CD14-positive monocyte (primary cell): ENCODE measurements at regions not wholly inside any gene's neighbourhood (a gene's known extent, or its start where the extent isn't known, plus 50 kb on each side); places are given as distances from the start of the nearest gene placed in this dataset.

Experiments used
- DNase-seq, 3 donors: peaks; one replicate each; pipeline ENCODE4 v3.0.0-alpha.2; 2011 to 2022
- H2AFZ ChIP-seq: 2 replicates; pipeline ENCODE4 v1.6.0; 2012; ENCODE audit warnings: mild to moderate bottlenecking, low read depth, low read length, inconsistent platforms; ENCODE audit not compliant: insufficient read depth, poor library complexity, severe bottlenecking
- H3K27ac ChIP-seq, 2 donors: 1 replicate in 1 of 2; 2 replicates in 1 of 2; pipeline ENCODE4 v1.5.1; 2012 to 2013; ENCODE audit warnings: low read length in 2 of 2, control low read depth in 1 of 2, inconsistent platforms in 1 of 2, low read depth in 1 of 2, mild to moderate bottlenecking in 1 of 2
- H3K27me3 ChIP-seq, 2 donors: one replicate each; pipeline versions ENCODE4 v1.6.0 to v1.6.1; 2011 to 2013; ENCODE audit warnings: low read length in 2 of 2; ENCODE audit not compliant: control insufficient read depth in 2 of 2, insufficient read depth in 2 of 2
- H3K36me3 ChIP-seq, 2 donors: replicated peaks in 1 of 2; 1 replicate in 1 of 2; 2 replicates in 1 of 2; pipeline versions ENCODE4 v1.5.1 to v1.6.1; 2012 to 2013; ENCODE audit warnings: low read length in 2 of 2, control low read depth in 1 of 2, inconsistent platforms in 1 of 2, mild to moderate bottlenecking in 1 of 2; ENCODE audit not compliant: insufficient read depth in 2 of 2, control insufficient read depth in 1 of 2
- H3K4me1 ChIP-seq, 2 donors: 1 replicate in 1 of 2; 2 replicates in 1 of 2; pipeline versions ENCODE4 v1.5.1 to v1.6.1; 2012 to 2013; ENCODE audit warnings: low read length in 2 of 2, control low read depth in 1 of 2, inconsistent platforms in 1 of 2, mild to moderate bottlenecking in 1 of 2, moderate library complexity in 1 of 2; ENCODE audit not compliant: insufficient read depth in 2 of 2, control insufficient read depth in 1 of 2
- H3K4me2 ChIP-seq: replicated peaks from 2 replicates; pipeline ENCODE3; 2012; ENCODE audit warnings: low read length, moderate library complexity, mild to moderate bottlenecking; ENCODE audit not compliant: poor library complexity, severe bottlenecking; ENCODE audit errors: extremely low read depth
- H3K4me3 ChIP-seq, 3 experiments: fragments of 200-600 bp in 1 of 3; sonication (generic) in 1 of 3; replicated peaks in 1 of 3; 1 replicate in 2 of 3; 2 replicates in 1 of 3; pipeline ENCODE4 v1.5.1; 2011 to 2013; ENCODE audit warnings: low read length in 3 of 3, mild to moderate bottlenecking in 3 of 3, control low read depth in 2 of 3, low read depth in 2 of 3, inconsistent platforms in 1 of 3, moderate library complexity in 1 of 3
- H3K79me2 ChIP-seq: 2 replicates; pipeline ENCODE4 v1.6.0; 2012; ENCODE audit warnings: mild to moderate bottlenecking, control low read depth, inconsistent platforms, low read length, moderate library complexity; ENCODE audit not compliant: insufficient read depth
- H3K9ac ChIP-seq: 2 replicates; pipeline ENCODE4 v1.6.0; 2017; ENCODE audit warnings: low read length, mild to moderate bottlenecking; ENCODE audit not compliant: insufficient read depth, poor library complexity, severe bottlenecking
- H3K9me3 ChIP-seq, 2 donors: replicated peaks in 1 of 2; 1 replicate in 1 of 2; 2 replicates in 1 of 2; pipeline versions ENCODE4 v1.5.1 to v1.6.1; 2012 to 2013; ENCODE audit warnings: low read length in 2 of 2, control low read depth in 1 of 2; ENCODE audit not compliant: control insufficient read depth in 1 of 2, insufficient read depth in 1 of 2
- H4K20me1 ChIP-seq: 2 replicates; pipeline ENCODE4 v1.6.0; 2012; ENCODE audit warnings: mild to moderate bottlenecking, low read length, control low read depth, moderate library complexity; ENCODE audit not compliant: insufficient read depth
- H3K27ac Mint-ChIP-seq, 7 donors: one replicate each; pipeline ENCODE4 v1.8.0; 2020; ENCODE audit warnings: mild to moderate bottlenecking in 7 of 7, mixed read lengths in 7 of 7, moderate library complexity in 6 of 7, inconsistent platforms in 2 of 7
- H3K27me3 Mint-ChIP-seq, 3 donors: one replicate each; pipeline ENCODE4 v1.8.0; 2021 to 2022; ENCODE audit warnings: low read depth in 3 of 3, mild to moderate bottlenecking in 3 of 3, mixed read lengths in 3 of 3, moderate library complexity in 3 of 3, inconsistent platforms in 1 of 3
- H3K36me3 Mint-ChIP-seq, 2 donors: one replicate each; pipeline ENCODE4 v1.8.0; 2020; ENCODE audit warnings: mixed read lengths in 2 of 2, inconsistent platforms in 1 of 2, mild to moderate bottlenecking in 1 of 2
- H3K4me1 Mint-ChIP-seq: one replicate; pipeline ENCODE4 v1.8.0; 2020; ENCODE audit warnings: mild to moderate bottlenecking, mixed read lengths
- H3K4me3 Mint-ChIP-seq, 2 donors: one replicate each; pipeline ENCODE4 v1.8.0; 2020; ENCODE audit warnings: mild to moderate bottlenecking in 2 of 2, mixed read lengths in 2 of 2, moderate library complexity in 1 of 2
- H3K9me3 Mint-ChIP-seq, 7 donors: one replicate each; pipeline ENCODE4 v1.8.0; 2020 to 2022; ENCODE audit warnings: mixed read lengths in 7 of 7, mild to moderate bottlenecking in 6 of 7, moderate library complexity in 6 of 7, inconsistent platforms in 2 of 7
- WGBS: methylation state at CpG from one replicate; pipeline ENCODE4 v1.1.5; 2013; ENCODE audit warnings: missing lambda C conversion rate; ENCODE audit not compliant: insufficient coverage; 5-methylcytosine and 5-hydroxymethylcytosine counted together
- intact Hi-C, 2 donors: fragments of 100-400 bp; cut with micrococcal nuclease; formaldehyde crosslinking; loops; one replicate each; pipeline versions ENCODE4 v1.15.0 to v1.15.1; 2023
- TF ChIP-seq, protein P1 (sequence below): fragments of 200-600 bp; IDR thresholded peaks from one replicate; pipeline ENCODE4 v1.8.0; 2022; ENCODE audit warnings: antibody characterized with exemption, mild to moderate bottlenecking

DNA sequence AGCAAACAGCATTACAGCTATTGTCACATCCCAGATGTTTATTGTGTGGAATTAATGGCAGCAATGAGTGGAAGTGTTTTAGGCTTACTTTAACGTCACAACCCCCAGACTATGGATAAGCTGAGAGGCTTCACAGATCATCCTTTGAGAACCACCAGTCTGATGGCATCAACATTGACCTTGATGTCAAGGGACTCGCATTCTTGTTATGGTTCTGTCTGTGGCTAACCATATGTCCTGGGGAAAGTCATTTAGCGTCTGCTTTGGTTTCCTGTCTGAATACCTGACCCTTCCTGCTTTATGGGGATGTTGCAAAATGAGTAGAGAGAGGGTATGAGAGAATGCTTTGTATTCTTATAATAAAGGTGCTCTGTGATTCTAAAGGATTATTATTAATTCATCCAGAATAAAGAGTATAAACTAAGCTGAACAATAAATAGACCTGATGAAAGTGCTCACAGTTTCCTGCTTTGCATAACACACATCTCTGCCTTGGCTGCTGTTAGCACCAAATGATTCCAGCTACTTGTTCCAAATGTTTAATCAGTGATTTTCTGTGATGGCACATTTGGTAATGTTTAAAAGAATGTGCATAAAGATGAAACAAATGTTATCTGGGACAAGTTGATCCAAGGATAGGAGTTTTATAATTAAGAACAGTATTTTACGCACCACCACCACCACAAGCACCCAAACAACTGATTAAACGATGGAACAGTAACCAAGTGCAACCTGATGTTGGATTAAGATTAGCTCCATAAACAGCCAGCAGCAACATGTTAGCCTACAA, 116.9 kb upstream of the LRIG3 start:
- Histone ChIP-seq H3K4me3 (no peak overlapping the region), H3K9me3 (no peaks in the 10 kb centered on the region), H3K27ac (no peak overlapping the region), H2AFZ (no peak overlapping the region), H3K9ac (no peak overlapping the region), H3K4me2 (no peak overlapping the region), H4K20me1 (no peaks in the 10 kb centered on the region), H3K27me3 (no peaks in the 10 kb centered on the region), H3K79me2 (no peaks in the 10 kb centered on the region), H3K36me3 (no peaks in the 10 kb centered on the region), H3K4me1 (no peaks in the 10 kb centered on the region)
- intact Hi-C loops = no loop called here
- Mint-ChIP-seq H3K4me1 (no peaks in the 10 kb centered on the region), H3K27me3 (peaks cover 0 to 2% (median 0%) of the 10 kb centered on the region in 3 donors), H3K27ac (no peak overlapping the region), H3K9me3 (peaks cover 0 to 9% (median 3%) of the 10 kb centered on the region in 7 donors), H3K36me3 (no peaks in the 10 kb centered on the region), H3K4me3 (no peak overlapping the region)
- no peak for DNase-seq
- TF ChIP-seq, protein P1, sequence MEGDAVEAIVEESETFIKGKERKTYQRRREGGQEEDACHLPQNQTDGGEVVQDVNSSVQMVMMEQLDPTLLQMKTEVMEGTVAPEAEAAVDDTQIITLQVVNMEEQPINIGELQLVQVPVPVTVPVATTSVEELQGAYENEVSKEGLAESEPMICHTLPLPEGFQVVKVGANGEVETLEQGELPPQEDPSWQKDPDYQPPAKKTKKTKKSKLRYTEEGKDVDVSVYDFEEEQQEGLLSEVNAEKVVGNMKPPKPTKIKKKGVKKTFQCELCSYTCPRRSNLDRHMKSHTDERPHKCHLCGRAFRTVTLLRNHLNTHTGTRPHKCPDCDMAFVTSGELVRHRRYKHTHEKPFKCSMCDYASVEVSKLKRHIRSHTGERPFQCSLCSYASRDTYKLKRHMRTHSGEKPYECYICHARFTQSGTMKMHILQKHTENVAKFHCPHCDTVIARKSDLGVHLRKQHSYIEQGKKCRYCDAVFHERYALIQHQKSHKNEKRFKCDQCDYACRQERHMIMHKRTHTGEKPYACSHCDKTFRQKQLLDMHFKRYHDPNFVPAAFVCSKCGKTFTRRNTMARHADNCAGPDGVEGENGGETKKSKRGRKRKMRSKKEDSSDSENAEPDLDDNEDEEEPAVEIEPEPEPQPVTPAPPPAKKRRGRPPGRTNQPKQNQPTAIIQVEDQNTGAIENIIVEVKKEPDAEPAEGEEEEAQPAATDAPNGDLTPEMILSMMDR = no peak
- 52% methylated on average over 3 of the region's 5 CpGs for WGBS

DNA sequence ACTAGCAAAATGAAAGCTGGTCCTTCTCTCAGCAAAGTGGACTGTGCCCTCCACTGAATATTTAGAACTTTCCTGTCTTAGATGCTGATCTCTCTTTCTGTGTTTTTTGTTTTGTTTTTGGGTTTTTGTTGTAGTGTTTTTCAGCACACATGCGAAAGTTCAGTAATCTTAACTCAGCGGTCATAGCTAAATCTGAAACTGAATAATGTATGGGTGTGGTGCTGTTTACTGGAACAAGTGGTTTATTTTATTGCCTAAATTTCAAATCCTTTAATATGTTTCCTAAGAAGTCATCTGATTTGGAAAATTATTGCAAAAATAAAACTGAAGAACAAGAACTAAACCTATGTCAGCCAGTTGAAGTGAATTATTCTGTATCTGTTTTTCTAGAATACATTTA, 116.0 kb upstream of the LRIG3 start:
- no peak overlapping the region for H3K27ac Mint-ChIP-seq
- H3K4me1 ChIP-seq = no peaks in the 10 kb centered on the region
- no peak overlapping the region for H2AFZ ChIP-seq

More for the DNA sequence above, 116.0 kb upstream of the LRIG3 start:
- intact Hi-C loops = no loop called here
- Mint-ChIP-seq H3K9me3 (peaks cover 0 to 9% (median 3%) of the 10 kb centered on the region in 7 donors), H3K27me3 (peaks cover 0 to 2% (median 0%) of the 10 kb centered on the region in 3 donors), H3K36me3 (no peaks in the 10 kb centered on the region), H3K4me3 (no peak overlapping the region), H3K4me1 (no peaks in the 10 kb centered on the region)
- TF ChIP-seq, protein P1 = no peak
- H3K79me2 ChIP-seq = no peaks in the 10 kb centered on the region
- WGBS = no CpG with 5 or more reads among the region's 2 CpGs
- no peaks in the 10 kb centered on the region for H3K27me3 ChIP-seq
- no peaks in the 10 kb centered on the region for H3K36me3 ChIP-seq
- H3K4me2 ChIP-seq = no peak overlapping the region
- no peak overlapping the region for H3K9ac ChIP-seq
- H3K9me3 ChIP-seq = no peaks in the 10 kb centered on the region
- H4K20me1 ChIP-seq = no peaks in the 10 kb centered on the region
- no peak overlapping the region for H3K4me3 ChIP-seq
- no peak overlapping the region for H3K27ac ChIP-seq
- no peak for DNase-seq
